NCI-H524 treated with DMSO at 0.1 percent for 48 hours (cell line): ENCODE measurements at regions not wholly inside any gene's neighbourhood (a gene's known extent, or its start where the extent isn't known, plus 50 kb on each side); places are given as distances from the start of the nearest gene placed in this dataset.

ENCODE experiments used
- DNase-seq: peaks from one replicate; lab custom pipeline; 2025; lab: John Stamatoyannopoulos, UW

GRCh38 chr12:92032101-92032500, 113.5 kb downstream of the BTG1 start:
- DNase-seq, result no peak

- no peak for DNase-seq
Measured at GRCh38 chr12:92030618-92031017, 115.0 kb downstream of the BTG1 start.

- DNase-seq, result no peak
Measured at GRCh38 chr12:92029902-92030586, 115.6 kb downstream of the BTG1 start.

DNA sequence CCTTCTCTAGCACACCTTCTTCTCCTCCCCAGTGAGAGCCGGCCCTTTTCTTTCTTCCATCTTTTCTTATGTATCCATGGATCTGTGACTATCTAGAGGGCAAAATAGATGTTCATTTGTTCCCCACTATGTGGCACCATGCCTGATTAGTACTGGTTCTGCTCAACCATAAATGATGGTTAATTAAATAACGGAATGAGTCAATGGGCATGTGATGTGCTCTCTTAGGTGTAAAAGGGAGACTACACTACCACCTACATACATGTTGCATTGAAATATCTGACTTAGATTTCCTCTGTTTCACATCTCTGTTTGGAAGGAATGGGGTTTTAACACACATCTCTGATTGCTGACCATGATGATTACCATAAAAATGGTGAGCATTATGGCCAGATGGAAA, 116.5 kb downstream of the BTG1 start:
- DNase-seq, result no peak

DNA sequence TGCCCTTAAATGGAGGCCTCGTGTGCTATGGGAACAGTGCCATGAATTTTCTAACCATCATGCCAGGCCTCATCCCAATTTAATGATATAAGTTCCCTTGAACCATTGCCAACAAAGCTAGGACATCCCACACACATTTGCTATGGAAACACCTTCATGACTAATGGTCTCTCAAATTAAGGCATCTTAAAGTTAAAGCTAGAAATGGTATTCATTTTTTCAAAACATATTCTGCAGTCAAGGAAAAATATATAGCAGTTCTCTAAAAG, 117.3 kb downstream of the BTG1 start:
- no peak for DNase-seq

DNA sequence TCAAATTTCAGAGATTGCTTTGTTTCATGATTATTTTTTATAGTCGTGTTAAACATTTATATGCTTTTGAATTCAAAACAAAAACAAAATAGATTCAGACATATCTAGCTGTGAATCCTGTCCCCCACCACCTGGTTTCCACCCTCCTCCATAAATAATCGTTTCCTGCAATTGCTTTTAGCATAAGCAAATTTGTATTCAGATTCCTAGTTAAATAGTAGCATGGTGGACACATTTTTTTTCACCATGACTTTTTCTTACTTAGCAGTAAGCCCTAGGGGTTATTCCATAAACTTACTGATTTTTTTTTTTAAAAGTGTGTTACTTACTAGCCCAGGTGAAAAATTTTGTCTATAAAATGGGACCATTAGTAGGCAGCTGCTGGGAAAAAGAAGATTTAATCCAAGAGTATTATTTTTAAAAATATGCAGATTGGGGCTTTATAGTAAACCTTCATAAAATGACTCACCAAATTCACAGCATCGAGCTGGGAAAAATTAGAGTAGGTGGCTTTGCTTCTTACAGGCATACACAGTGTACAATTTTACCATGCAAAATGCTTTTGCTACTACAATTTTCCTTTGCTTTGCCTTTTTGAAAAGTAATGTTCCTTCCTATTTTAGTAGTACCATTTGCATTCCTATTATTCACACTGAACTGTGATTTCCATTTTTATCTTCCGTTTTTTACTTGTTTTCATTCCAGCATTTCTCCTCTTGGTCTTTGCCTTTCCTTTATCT, 117.8 kb downstream of the BTG1 start:
- no peak for DNase-seq

GRCh38 chr12:92027243-92027642, 118.4 kb downstream of the BTG1 start:
- DNase-seq, result no peak

DNA sequence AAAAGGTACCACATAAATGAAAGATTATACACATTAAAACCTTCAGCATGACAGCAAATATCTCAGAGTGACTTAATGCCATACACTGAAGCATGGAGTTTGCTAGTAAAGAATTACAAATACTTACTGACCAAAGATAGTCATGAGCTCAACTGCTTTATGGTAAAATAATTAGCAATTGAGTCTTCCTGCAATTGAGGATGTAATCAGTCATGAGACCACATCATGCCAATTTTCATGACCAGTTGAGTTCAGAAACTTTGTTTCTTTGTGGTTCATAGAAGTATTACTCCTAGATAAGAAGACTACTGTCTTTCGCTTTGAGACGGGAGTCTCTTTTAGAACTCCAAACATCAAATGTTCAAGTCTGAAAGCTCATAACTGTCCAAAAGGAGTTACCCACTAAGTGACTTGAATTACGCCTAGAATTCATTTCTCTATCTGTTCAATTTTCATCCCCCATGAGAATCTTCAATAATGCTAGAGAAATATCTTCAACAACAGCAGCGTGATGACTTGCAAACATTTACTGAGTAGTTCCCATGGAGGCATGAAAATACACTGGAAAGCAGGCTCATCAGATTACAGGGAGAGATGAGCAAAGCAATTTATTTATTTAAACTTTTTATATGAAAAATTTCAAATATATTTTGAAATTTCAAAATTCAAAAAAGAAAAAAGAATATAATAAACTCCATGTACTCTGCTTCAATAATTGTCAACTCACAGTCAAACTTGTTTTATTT, 120.0 kb downstream of the BTG1 start:
- no peak for DNase-seq

DNA sequence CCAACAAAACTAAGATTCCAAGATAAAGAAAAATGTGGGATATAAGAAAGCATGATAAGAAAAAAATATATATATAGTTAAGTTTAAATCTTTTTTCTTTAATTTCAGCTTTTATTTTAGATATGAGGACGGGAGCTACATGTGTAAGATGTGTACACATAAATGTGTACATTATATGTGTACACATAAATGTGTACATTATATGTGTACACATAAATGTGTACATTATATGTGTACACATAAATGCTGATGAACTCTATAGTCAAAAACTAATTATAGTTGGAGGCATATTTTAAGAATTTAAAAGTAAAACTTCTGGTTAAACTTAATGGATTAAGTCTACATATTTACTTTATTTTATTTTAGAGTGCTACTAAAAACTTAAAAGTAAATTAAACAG, 123.6 kb downstream of the BTG1 start:
- no peak for DNase-seq

DNA sequence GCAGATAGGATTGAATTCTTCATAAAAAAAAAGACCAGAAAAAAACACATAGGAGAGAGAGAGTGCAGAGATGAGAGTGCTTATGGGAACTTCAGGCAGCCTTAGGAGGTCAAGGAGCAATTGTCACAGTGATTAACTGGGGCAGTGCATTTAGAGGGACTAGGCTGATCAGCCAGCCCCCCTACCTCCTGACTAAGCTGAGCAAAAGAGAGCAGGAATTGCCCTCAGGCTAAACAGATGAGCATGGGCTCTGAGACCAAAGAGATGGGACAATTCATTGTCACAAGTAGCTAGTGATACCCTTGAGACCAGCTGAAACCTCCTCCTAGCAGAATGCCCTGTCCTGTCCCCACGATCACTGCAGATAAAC, 124.0 kb downstream of the BTG1 start:
- peak; percentile 12 for DNase-seq

DNA sequence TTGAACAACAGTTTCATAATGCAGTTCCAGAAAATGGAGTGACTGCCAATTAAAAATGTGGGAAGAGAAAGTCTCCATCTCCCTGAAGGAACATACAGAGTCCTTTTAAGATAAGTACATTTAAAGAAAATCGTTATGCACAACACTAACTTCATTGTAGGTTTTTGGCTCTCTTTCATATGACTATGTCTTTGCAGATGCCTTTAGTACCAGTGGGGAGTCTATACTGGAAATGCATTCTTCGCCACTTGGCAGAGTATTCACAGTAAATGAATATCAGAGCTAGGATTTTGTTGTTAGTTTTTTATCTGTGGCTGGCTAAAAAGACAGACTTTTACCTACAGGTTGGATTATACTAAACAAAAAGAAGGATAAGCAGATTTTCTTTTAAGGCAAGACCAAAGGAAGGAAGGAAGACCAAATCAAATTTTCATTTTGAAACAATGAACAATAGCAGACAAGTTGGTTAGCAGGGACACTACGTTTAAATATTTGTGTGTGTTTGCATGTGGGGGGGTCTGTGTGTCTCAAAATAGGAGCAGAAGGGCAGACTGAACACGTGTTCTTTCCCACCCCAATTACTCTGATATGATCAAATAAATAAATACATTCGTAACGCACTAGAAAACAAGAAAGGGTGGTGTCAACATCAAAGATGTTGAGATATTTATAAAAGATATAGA, 124.5 kb downstream of the BTG1 start:
- DNase-seq, result no peak

GRCh38 chr12:92019491-92020277, 126.0 kb downstream of the BTG1 start:
- DNase-seq, result no peak

- DNase-seq, result no peak
Measured at GRCh38 chr12:92012691-92013090, 133.0 kb downstream of the BTG1 start.

- DNase-seq, result no peak
Measured at GRCh38 chr12:92010853-92011701, 134.6 kb downstream of the BTG1 start.

DNA sequence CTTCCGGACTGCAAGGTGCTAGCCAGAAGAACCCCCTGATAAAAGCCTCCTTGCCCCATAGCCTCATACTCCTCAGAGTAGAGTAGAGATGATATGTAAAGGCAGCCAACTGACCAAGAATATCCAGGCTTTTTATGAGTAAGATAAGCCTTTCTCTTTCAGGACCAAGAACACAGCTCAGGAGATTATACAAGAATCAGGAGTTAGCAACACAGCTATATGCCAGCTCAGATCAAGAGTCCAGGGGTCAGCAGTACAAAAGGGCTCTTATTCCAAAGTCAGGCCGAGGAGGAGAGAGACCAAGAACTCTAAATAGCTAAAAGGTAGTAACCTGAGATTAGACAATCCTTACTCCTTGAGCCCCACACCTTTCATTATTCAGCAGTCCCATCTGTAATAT, 135.3 kb downstream of the BTG1 start:
- DNase-seq, result no peak

- no peak for DNase-seq
Measured at GRCh38 chr12:92008345-92008744, 137.3 kb downstream of the BTG1 start.

- DNase-seq, result no peak
Measured at GRCh38 chr12:92007787-92008186, 137.9 kb downstream of the BTG1 start.

GRCh38 chr12:92003701-92004100, 141.9 kb downstream of the BTG1 start:
- no peak for DNase-seq

GRCh38 chr12:92002673-92003382, 142.8 kb downstream of the BTG1 start:
- DNase-seq, result no peak

GRCh38 chr12:92002195-92002649, 143.4 kb downstream of the BTG1 start:
- no peak for DNase-seq
